Suprapubic skin (tissue), 4 donors: ENCODE measurements at regions not wholly inside any gene's neighbourhood (a gene's known extent, or its start where the extent isn't known, plus 50 kb on each side); places are given as distances from the start of the nearest gene placed in this dataset.

Experiments
- DNase-seq, 2 donors: peaks; one replicate each; pipeline ENCODE4 v3.0.0-alpha.2; 2019; ENCODE audit warnings: low spot score in 2 of 2
- H3K27ac ChIP-seq: fragments of 200-600 bp; sonication (generic); one replicate; pipeline ENCODE4 v1.5.1; 2019
- H3K27me3 ChIP-seq: fragments of 200-600 bp; sonication (generic); one replicate; pipeline ENCODE4 v1.5.1; 2019
- H3K36me3 ChIP-seq: fragments of 200-600 bp; sonication (generic); one replicate; pipeline ENCODE4 v1.5.1; 2019
- H3K4me1 ChIP-seq: fragments of 200-600 bp; sonication (generic); one replicate; pipeline ENCODE4 v1.5.1; 2019
- H3K4me3 ChIP-seq: fragments of 200-600 bp; sonication (generic); one replicate; pipeline ENCODE4 v1.5.1; 2019; ENCODE audit warnings: mild to moderate bottlenecking
- H3K9me3 ChIP-seq: fragments of 200-600 bp; sonication (generic); one replicate; pipeline ENCODE4 v1.5.1; 2019
- EP300 ChIP-seq: sonication (generic); formaldehyde crosslinking; IDR thresholded peaks from one replicate; pipeline ENCODE4 v1.6.1; 2017; ENCODE audit warnings: antibody characterized with exemption
- POLR2A ChIP-seq, 2 donors: fragments of 450-650 bp; IDR thresholded peaks; one replicate each; pipeline ENCODE4 v1.6.1; 2017; ENCODE audit warnings: antibody characterized with exemption in 2 of 2, mild to moderate bottlenecking in 2 of 2, moderate library complexity in 2 of 2
- POLR2AphosphoS5 ChIP-seq, 3 donors: sonication (generic); formaldehyde crosslinking; IDR thresholded peaks; one replicate each; pipeline ENCODE4 v1.6.1; 2017; ENCODE audit warnings: antibody characterized with exemption in 3 of 3
- WGBS: methylation state at CpG from one replicate; pipeline ENCODE4 v1.1.5; 2018; 5-methylcytosine and 5-hydroxymethylcytosine counted together
- TF ChIP-seq, protein P1 (sequence below), 2 donors: fragments of 200-600 bp in 1 of 2; fragments of 450-650 bp in 1 of 2; sonication (generic) in 1 of 2; IDR thresholded peaks; one replicate each; pipeline ENCODE4 v1.5.1; 2016 to 2019; ENCODE audit warnings: antibody characterized with exemption in 2 of 2, mild to moderate bottlenecking in 1 of 2, moderate library complexity in 1 of 2

DNA sequence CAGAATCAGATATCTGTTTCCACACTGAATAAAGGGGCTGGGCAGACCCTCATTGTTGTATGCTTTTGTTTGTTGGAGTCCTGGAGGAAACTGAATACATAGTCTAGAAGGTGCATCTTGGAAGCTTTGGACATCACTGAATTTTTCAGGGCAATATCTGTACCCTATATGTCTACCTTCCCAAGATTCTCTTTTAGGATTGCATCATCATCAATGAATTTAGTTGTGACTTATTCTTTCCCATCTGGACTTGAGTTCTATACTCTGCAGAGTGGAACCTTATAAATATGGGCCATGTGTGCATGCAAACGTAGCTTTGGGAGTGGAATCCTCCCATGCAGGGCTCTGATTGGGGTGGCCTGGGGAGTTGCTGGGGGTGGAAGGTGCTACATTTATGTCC is 60.7 kb upstream of the PROKR2 start:
- no peak overlapping the region for H3K27ac ChIP-seq
- H3K4me3 ChIP-seq: no peak overlapping the region
- TF ChIP-seq POLR2AphosphoS5 (IDR thresholded peaks at IDR 0.05) (no peak), POLR2A (IDR thresholded peaks at IDR 0.05) (no peak), EP300 (no peak)
- TF ChIP-seq, protein P1, sequence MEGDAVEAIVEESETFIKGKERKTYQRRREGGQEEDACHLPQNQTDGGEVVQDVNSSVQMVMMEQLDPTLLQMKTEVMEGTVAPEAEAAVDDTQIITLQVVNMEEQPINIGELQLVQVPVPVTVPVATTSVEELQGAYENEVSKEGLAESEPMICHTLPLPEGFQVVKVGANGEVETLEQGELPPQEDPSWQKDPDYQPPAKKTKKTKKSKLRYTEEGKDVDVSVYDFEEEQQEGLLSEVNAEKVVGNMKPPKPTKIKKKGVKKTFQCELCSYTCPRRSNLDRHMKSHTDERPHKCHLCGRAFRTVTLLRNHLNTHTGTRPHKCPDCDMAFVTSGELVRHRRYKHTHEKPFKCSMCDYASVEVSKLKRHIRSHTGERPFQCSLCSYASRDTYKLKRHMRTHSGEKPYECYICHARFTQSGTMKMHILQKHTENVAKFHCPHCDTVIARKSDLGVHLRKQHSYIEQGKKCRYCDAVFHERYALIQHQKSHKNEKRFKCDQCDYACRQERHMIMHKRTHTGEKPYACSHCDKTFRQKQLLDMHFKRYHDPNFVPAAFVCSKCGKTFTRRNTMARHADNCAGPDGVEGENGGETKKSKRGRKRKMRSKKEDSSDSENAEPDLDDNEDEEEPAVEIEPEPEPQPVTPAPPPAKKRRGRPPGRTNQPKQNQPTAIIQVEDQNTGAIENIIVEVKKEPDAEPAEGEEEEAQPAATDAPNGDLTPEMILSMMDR (IDR thresholded peaks at IDR 0.05): no peak
- WGBS: 64% methylated on average over 1 of the region's 1 CpG
- no peak for DNase-seq
- H3K9me3 ChIP-seq: no peaks in the 10 kb centered on the region
- H3K36me3 ChIP-seq: no peaks in the 10 kb centered on the region
- H3K27me3 ChIP-seq: no peaks in the 10 kb centered on the region
- no peaks in the 10 kb centered on the region for H3K4me1 ChIP-seq

DNA sequence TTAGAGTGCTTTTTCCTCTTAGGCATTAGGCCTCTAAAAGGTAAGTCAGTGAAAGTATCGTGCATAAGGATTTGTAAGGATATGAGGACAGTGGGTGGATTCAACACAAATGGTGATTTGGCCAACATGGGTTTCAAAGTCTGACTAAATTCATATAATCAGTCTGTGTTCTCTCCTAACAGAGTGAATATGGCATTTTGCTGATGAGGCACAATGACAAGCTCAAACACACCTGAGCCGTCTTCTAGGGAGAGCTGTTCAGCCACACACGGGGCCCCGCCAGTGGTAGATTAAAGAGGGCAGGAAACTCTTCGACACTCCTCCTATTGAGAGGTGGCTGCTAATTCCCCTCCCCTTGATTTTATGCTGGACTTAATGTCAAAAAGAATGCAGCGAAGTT is 59.5 kb upstream of the PROKR2 start:
- Histone ChIP-seq H3K4me3 (no peak overlapping the region), H3K27ac (no peak overlapping the region), H3K36me3 (no peaks in the 10 kb centered on the region), H3K4me1 (no peaks in the 10 kb centered on the region), H3K9me3 (no peaks in the 10 kb centered on the region), H3K27me3 (no peaks in the 10 kb centered on the region)
- TF ChIP-seq, protein P1 (IDR thresholded peaks at IDR 0.05): no peak
- TF ChIP-seq POLR2A (IDR thresholded peaks at IDR 0.05): no peak
- no peak for TF ChIP-seq POLR2AphosphoS5 (IDR thresholded peaks at IDR 0.05)
- no peak for TF ChIP-seq EP300
- 75% methylated on average over 6 of the region's 6 CpGs for WGBS
- no peak for DNase-seq

DNA sequence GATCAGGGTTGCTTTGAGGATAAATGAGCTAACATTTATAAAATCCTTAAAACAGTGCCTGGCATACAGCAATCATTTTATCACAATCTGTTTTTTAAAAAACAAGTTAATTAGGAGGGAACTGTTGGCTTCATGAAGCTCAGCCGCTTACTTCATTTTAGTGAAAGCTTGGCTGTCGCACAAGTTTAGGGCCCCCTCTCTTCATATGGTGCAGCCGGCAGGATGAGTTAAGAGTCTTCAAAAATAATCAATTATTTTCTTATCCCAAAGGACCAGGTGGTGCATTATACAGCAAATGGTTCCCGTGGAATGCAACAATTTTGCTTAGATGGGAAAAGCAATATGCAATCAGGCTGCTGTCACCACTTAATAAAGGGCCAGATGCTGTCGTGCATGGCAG is 57.4 kb upstream of the PROKR2 start:
- no peaks in the 10 kb centered on the region for H3K36me3 ChIP-seq
- H3K9me3 ChIP-seq: no peaks in the 10 kb centered on the region
- no peaks in the 10 kb centered on the region for H3K4me1 ChIP-seq
- H3K27me3 ChIP-seq: no peaks in the 10 kb centered on the region
- TF ChIP-seq EP300: no peak
- TF ChIP-seq, protein P1 (IDR thresholded peaks at IDR 0.05): no peak
- TF ChIP-seq POLR2A (IDR thresholded peaks at IDR 0.05): no peak
- no peak for TF ChIP-seq POLR2AphosphoS5 (IDR thresholded peaks at IDR 0.05)
- H3K4me3 ChIP-seq: no peak overlapping the region
- 57% methylated on average over 5 of the region's 5 CpGs for WGBS
- H3K27ac ChIP-seq: no peak overlapping the region
- no peak for DNase-seq

DNA sequence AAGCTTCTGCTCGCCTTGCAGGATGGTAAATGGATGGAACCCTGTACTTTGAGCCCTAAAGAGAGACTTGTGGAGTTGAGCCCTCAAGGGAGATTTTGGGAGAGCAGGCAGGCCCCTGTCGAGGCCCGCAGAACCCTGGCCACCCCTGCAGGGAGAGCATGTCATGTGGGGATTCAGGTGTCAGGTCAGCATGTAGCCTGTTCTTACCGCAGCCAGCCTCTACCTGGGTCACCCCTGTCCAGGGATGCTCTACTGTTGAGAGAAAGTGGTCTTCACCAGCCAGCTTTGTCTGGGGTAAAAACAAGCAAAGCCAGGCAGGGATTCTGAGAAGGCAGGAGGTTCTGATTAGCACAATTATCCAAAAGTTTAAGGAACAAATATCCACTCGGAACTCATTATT is 55.6 kb upstream of the PROKR2 start:
- Histone ChIP-seq H3K4me1 (no peaks in the 10 kb centered on the region), H3K27me3 (no peaks in the 10 kb centered on the region), H3K4me3 (no peak overlapping the region), H3K9me3 (no peaks in the 10 kb centered on the region), H3K36me3 (no peaks in the 10 kb centered on the region), H3K27ac (no peak overlapping the region)
- no peak for TF ChIP-seq POLR2AphosphoS5 (IDR thresholded peaks at IDR 0.05)
- TF ChIP-seq, protein P1 (IDR thresholded peaks at IDR 0.05): no peak
- no peak for TF ChIP-seq POLR2A (IDR thresholded peaks at IDR 0.05)
- TF ChIP-seq EP300: no peak
- no peak for DNase-seq
- 78% methylated on average over 5 of the region's 5 CpGs for WGBS

DNA sequence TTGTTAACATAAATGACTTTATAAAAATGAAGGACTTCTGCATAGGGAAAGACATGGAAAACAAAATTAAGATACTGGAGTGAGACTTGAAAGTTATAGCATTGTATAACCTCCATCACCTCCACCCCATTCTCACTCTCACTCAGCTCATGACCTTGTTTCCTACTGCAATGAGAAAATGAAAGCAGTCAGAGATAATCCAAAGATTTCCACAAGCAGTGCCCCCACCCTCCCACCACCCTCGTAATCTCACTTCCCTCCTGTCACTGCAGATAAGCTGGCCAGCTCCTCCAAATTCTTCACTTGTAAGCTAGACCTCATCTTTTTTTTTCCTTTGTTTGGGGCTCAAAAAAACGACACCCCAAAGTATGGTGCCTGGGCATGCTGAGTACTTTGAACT is 52.9 kb upstream of the PROKR2 start:
- no peak overlapping the region for H3K27ac ChIP-seq
- no peaks in the 10 kb centered on the region for H3K4me1 ChIP-seq
- TF ChIP-seq, protein P1 (IDR thresholded peaks at IDR 0.05): no peak
- no peak for TF ChIP-seq EP300
- no peak for TF ChIP-seq POLR2AphosphoS5 (IDR thresholded peaks at IDR 0.05)
- no peak for TF ChIP-seq POLR2A (IDR thresholded peaks at IDR 0.05)
- no peaks in the 10 kb centered on the region for H3K9me3 ChIP-seq
- no peak for DNase-seq
- no peaks in the 10 kb centered on the region for H3K27me3 ChIP-seq
- WGBS: 27% methylated on average over 2 of the region's 2 CpGs
- no peaks in the 10 kb centered on the region for H3K36me3 ChIP-seq
- H3K4me3 ChIP-seq: no peak overlapping the region
